GM20000 (cell line): ENCODE measurements at regions not wholly inside any gene's neighbourhood (a gene's known extent, or its start where the extent isn't known, plus 50 kb on each side); places are given as distances from the start of the nearest gene placed in this dataset.

ENCODE experiments used
- DNase-seq: peaks from one replicate; pipeline ENCODE4 v3.0.0; 2012; ENCODE audit warnings: low spot score
- CTCF ChIP-seq: IDR thresholded peaks from 2 replicates; pipeline ENCODE4 v1.5.1; 2012; ENCODE audit warnings: mild to moderate bottlenecking, control low read depth; ENCODE audit errors: extremely low read depth, missing control alignments

GRCh38 chr7:92939666-92940360 is 103.4 kb upstream of the CDK6 start:
- no peak for TF ChIP-seq CTCF
- no peak for DNase-seq

- DNase-seq: no peak
- TF ChIP-seq CTCF: no peak
Observed at GRCh38 chr7:92934096-92934495, 97.7 kb upstream of the CDK6 start.

GRCh38 chr7:92932450-92932849 is 96.1 kb upstream of the CDK6 start:
- TF ChIP-seq CTCF: no peak
- DNase-seq: no peak

- DNase-seq: no peak
Observed at GRCh38 chr7:92930404-92930803, 94.0 kb upstream of the CDK6 start.

GRCh38 chr7:92926697-92927044 is 90.3 kb upstream of the CDK6 start:
- no peak for DNase-seq
- no peak for TF ChIP-seq CTCF

More at GRCh38 chr7:92930404-92930803, 94.0 kb upstream of the CDK6 start:
- no peak for TF ChIP-seq CTCF

GRCh38 chr7:92925876-92926696 is 89.7 kb upstream of the CDK6 start:
- TF ChIP-seq CTCF: no peak
- DNase-seq: no peak

- DNase-seq: no peak
- no peak for TF ChIP-seq CTCF
Observed at GRCh38 chr7:92924800-92925199, 88.4 kb upstream of the CDK6 start.
